GM19099 (cell line): ENCODE measurements at regions not wholly inside any gene's neighbourhood (a gene's known extent, or its start where the extent isn't known, plus 50 kb on each side); places are given as distances from the start of the nearest gene placed in this dataset.

Source experiments
- POLR2A ChIP-seq: IDR thresholded peaks from 3 replicates; pipeline ENCODE4 v1.6.1; 2011; ENCODE audit warnings: low read depth; ENCODE audit not compliant: insufficient read length; ENCODE audit errors: extremely low read depth

- TF ChIP-seq POLR2A: no peak
Observed at GRCh38 chr6:56755040-56755439, 112.4 kb upstream of the DST start.

- no peak for TF ChIP-seq POLR2A
Observed at GRCh38 chr6:56753811-56754210, 111.1 kb upstream of the DST start.

GRCh38 chr6:56752534-56752933, 109.8 kb upstream of the DST start:
- TF ChIP-seq POLR2A: no peak

- TF ChIP-seq POLR2A: no peak
Observed at GRCh38 chr6:56752009-56752408, 109.3 kb upstream of the DST start.

GRCh38 chr6:56751604-56752003, 108.9 kb upstream of the DST start:
- no peak for TF ChIP-seq POLR2A

- TF ChIP-seq POLR2A: no peak
Observed at GRCh38 chr6:56750686-56751085, 108.0 kb upstream of the DST start.

GRCh38 chr6:56749632-56750151, 107.0 kb upstream of the DST start:
- TF ChIP-seq POLR2A: no peak

- no peak for TF ChIP-seq POLR2A
Observed at GRCh38 chr6:56746767-56747504, 104.2 kb upstream of the DST start.

- no peak for TF ChIP-seq POLR2A
Observed at GRCh38 chr6:56745971-56746370, 103.3 kb upstream of the DST start.

GRCh38 chr6:56745081-56745480, 102.4 kb upstream of the DST start:
- TF ChIP-seq POLR2A: no peak

GRCh38 chr6:56744528-56744927, 101.8 kb upstream of the DST start:
- TF ChIP-seq POLR2A: no peak

- TF ChIP-seq POLR2A: no peak
Observed at GRCh38 chr6:56742122-56742791, 99.6 kb upstream of the DST start.

GRCh38 chr6:56741472-56741871, 98.8 kb upstream of the DST start:
- TF ChIP-seq POLR2A: no peak

- no peak for TF ChIP-seq POLR2A
Observed at GRCh38 chr6:56739836-56740815, 97.4 kb upstream of the DST start.

GRCh38 chr6:56736804-56737203, 94.1 kb upstream of the DST start:
- TF ChIP-seq POLR2A: no peak

GRCh38 chr6:56734335-56734734, 91.6 kb upstream of the DST start:
- TF ChIP-seq POLR2A: no peak

- no peak for TF ChIP-seq POLR2A
Observed at GRCh38 chr6:56733211-56733697, 90.6 kb upstream of the DST start.
